ENCODE measurements at regions not wholly inside any gene's neighbourhood (a gene's known extent, or its start where the extent isn't known, plus 50 kb on each side); places are given as distances from the start of the nearest gene placed in this dataset.
"Not testable (repeated sequence)": the region's sequence is repeated elsewhere in the genome, so short reads cannot be mapped to it uniquely, and the experiment has no call there.

GRCh38 chr2:16053437-16054257 is 113.3 kb downstream of the MYCN start (continued):
- no peak for TF ChIP-seq ZNF23 (tag by site-specific recombination; IDR thresholded peaks at IDR 0.05; ENCODE audit: borderline replicate concordance)
- no peak for TF ChIP-seq ZNF350 (tag by site-specific recombination; IDR thresholded peaks at IDR 0.05)
- TF ChIP-seq ZNF518A (tag by site-specific recombination; conservative IDR thresholded peaks at IDR 0.05; ENCODE audit: low read depth): no peak
- no peak for TF ChIP-seq BCL6B (tag by site-specific recombination; IDR thresholded peaks at IDR 0.05)
- TF ChIP-seq ZNF140 (tag by site-specific recombination; IDR thresholded peaks at IDR 0.05): no peak

- H3K36me3 ChIP-seq (ENCODE audit: control insufficient read depth in 2 of 2, insufficient read depth in 1 of 2, low read length in 2 of 2); H3K9me3 ChIP-seq (ENCODE audit: control insufficient read depth, insufficient read depth, low read depth, low read length); H3K27ac ChIP-seq (ENCODE audit: extremely low read depth, low read depth, low read length); POLR2A ChIA-PET; H3K4me3 ChIP-seq (ENCODE audit: low read depth, low read length); H3K4me1 ChIP-seq (ENCODE audit: control insufficient read depth, insufficient read depth, low read length): not testable (repeated sequence)
- CTCF ChIA-PET: interaction anchor here (0.7 kb wide), 1 partner anchor 177 kb away, joined by 3 read pairs; no protein-coding TSS in a partner anchor
These were observed 112.3 kb downstream of the MYCN start for GRCh38 chr2:16052571-16053052.

GRCh38 chr2:16051841-16052564 is 111.7 kb downstream of the MYCN start:
- H3K4me3 ChIP-seq (ENCODE audit: low read depth, low read length): no peak overlapping the region
- ChIA-PET CTCF (no interaction called here), POLR2A (no interaction called here)
- H3K27ac ChIP-seq (ENCODE audit: extremely low read depth, low read depth, low read length): no peak overlapping the region
- H3K36me3 ChIP-seq (ENCODE audit: control insufficient read depth in 2 of 2, insufficient read depth in 1 of 2, low read length in 2 of 2): no peaks in the 10 kb centered on the region
- no peaks in the 10 kb centered on the region for H3K9me3 ChIP-seq (ENCODE audit: control insufficient read depth, insufficient read depth, low read depth, low read length)
- no peaks in the 10 kb centered on the region for H3K4me1 ChIP-seq (ENCODE audit: control insufficient read depth, insufficient read depth, low read length)
- TF ChIP-seq ZBTB8A (tag by site-specific recombination; IDR thresholded peaks at IDR 0.05) (no peak), ZNF157 (tag by site-specific recombination; IDR thresholded peaks at IDR 0.05) (no peak), PRDM6 (tag by site-specific recombination; IDR thresholded peaks at IDR 0.05) (no peak), ZNF214 (tag by site-specific recombination; IDR thresholded peaks at IDR 0.05; ENCODE audit: borderline replicate concordance) (no peak), ZNF19 (tag by site-specific recombination; IDR thresholded peaks at IDR 0.05; ENCODE audit: low read depth) (no peak), ZFP69B (tag by site-specific recombination; IDR thresholded peaks at IDR 0.05) (no peak), ZEB2 (tag by site-specific recombination; IDR thresholded peaks at IDR 0.05) (no peak), PRDM4 (tag by site-specific recombination; IDR thresholded peaks at IDR 0.05) (no peak), IKZF3 (tag by site-specific recombination; IDR thresholded peaks at IDR 0.05) (no peak), BCL11B (tag by site-specific recombination; IDR thresholded peaks at IDR 0.05; ENCODE audit: low read depth) (no peak), KLF7 (tag by site-specific recombination; IDR thresholded peaks at IDR 0.05; ENCODE audit: borderline replicate concordance) (no peak), MEIS1 (CRISPR knock-in tag; IDR thresholded peaks at IDR 0.05; ENCODE audit: borderline replicate concordance) (no peak), ZNF169 (tag by site-specific recombination; IDR thresholded peaks at IDR 0.05) (no peak), ZNF610 (tag by site-specific recombination; IDR thresholded peaks at IDR 0.05; ENCODE audit: borderline replicate concordance) (no peak), HOXA7 (CRISPR knock-in tag; IDR thresholded peaks at IDR 0.05; ENCODE audit: borderline replicate concordance) (no peak), SCRT2 (tag by site-specific recombination; IDR thresholded peaks at IDR 0.05) (no peak)
